ENCODE measurements at regions not wholly inside any gene's neighbourhood (a gene's known extent, or its start where the extent isn't known, plus 50 kb on each side); places are given as distances from the start of the nearest gene placed in this dataset.

DNA sequence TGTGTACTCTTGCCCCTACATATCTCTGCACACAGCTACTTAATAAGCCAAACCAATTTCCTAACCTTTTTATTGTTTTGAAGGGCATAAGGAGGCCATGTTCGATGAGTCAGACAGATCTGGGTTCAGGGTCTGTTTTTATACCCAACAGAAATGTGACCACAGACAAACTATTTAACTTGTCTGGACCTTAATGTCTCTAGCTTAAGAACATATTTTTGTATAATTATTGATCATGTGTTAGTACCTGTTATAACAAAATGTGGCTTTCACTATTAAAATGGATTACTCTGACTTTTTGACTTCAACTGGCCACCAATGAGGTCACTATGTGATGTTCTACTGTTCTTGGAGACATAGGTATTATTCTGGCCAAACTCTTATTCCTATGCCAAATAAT, 507.8 kb upstream of the USP24 start:
- TF ChIP-seq ZNF713 (CRISPR knock-in tag; IDR thresholded peaks at IDR 0.05) (no peak), ZSCAN29 (CRISPR knock-in tag; conservative IDR thresholded peaks at IDR 0.05) (no peak), SP1 (IDR thresholded peaks at IDR 0.05) (no peak), SP1 (CRISPR knock-in tag; IDR thresholded peaks at IDR 0.05) (no peak), EP300 (IDR thresholded peaks at IDR 0.05; ENCODE audit: low read depth in 2 of 2, low read length in 2 of 2) (no peak), EP300 (CRISPR knock-in tag; IDR thresholded peaks at IDR 0.05; ENCODE audit: borderline replicate concordance) (no peak), ZNF274 (CRISPR knock-in tag; IDR thresholded peaks at IDR 0.05) (no peak), TP53 (CRISPR knock-in tag; conservative IDR thresholded peaks at IDR 0.05) (no peak), CEBPB (IDR thresholded peaks at IDR 0.05; ENCODE audit: borderline replicate concordance, low read depth, low read length) (no peak)
